ENCODE measurements at regions not wholly inside any gene's neighbourhood (a gene's known extent, or its start where the extent isn't known, plus 50 kb on each side); places are given as distances from the start of the nearest gene placed in this dataset.

DNA sequence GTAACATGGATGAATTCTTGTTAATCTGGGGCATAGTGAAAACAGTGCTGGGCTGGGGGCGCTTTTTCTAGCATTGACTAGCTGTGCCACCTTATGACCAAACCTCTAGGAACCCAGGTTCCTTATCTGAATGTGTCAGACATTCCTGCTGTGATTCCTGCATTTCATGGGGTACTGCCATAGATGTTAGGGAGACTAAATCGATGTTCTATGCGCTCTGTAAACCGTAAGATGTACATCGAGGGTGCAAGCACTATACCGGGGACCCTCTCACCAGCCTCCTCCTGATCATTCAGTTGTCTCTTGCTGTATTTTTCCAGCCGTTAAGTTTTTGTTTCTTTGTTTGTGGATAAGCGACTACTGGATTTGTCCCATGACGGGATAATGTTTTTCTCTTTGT, 170.9 kb upstream of the PARP11 start (continued):
- TF ChIP-seq FOXS1 (CRISPR knock-in tag; IDR thresholded peaks at IDR 0.05) = no peak
- TF ChIP-seq HEYL (CRISPR knock-in tag; IDR thresholded peaks at IDR 0.05) = no peak
- no peak for TF ChIP-seq CBX8 (IDR thresholded peaks at IDR 0.05)

DNA sequence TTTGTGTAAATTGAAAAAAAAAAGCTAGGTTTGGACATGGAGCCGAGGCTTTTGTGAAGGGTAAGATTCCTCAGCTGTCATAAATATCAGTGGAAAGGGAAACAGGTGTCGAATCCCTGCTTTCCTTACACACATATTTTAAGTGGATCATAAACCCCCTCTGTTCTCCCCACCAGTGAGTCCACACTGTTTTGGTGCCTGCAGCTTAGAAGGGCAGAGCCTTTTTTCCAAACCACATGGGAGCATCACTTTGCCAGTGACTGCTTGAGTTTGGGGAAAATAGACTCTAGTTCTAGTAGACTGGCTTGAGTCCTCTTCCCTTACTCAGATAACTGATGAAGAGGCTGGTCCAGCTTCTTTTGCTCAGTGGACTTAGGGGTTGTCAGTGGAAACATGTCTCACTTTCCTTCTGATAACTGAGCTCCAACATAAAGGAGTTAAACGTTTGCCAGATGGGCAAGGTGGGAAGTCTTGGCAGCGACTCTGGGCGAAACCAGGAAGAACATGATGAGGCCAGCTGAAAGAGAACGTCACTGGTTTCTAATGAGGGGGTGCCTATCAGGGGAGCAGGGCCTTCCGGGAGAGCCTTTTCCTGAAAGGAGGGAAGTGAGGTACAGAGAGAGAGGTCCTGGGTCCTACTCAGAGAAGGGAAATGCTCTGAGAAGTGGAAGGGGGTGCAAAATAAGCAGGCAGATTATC, 168.1 kb upstream of the PARP11 start:
- POLR2A ChIA-PET = no interaction called here
- H3K4me2 ChIP-seq = no peak overlapping the region
- FAIRE-seq (no peak), ATAC-seq (no peak), DNase-seq (ENCODE audit: low read depth in 1 of 2, low spot score in 1 of 2) (no peak)
- no peak overlapping the region for H3K4me3 ChIP-seq
- TF ChIP-seq NPAS2 (CRISPR knock-in tag; IDR thresholded peaks at IDR 0.05; ENCODE audit: borderline replicate concordance) (no peak), FOXS1 (CRISPR knock-in tag; IDR thresholded peaks at IDR 0.05) (no peak), TP53 (CRISPR knock-in tag; IDR thresholded peaks at IDR 0.05) (no peak), ZSCAN20 (CRISPR knock-in tag; IDR thresholded peaks at IDR 0.05) (no peak), NFE2L2 (conservative IDR thresholded peaks at IDR 0.05; ENCODE audit: low read length) (no peak), FOSB (CRISPR knock-in tag; IDR thresholded peaks at IDR 0.05) (no peak), RARB (CRISPR knock-in tag; IDR thresholded peaks at IDR 0.05) (no peak), CBX8 (IDR thresholded peaks at IDR 0.05) (no peak), MYC (IDR thresholded peaks at IDR 0.05; ENCODE audit: borderline replicate concordance, low read length) (no peak)
- TF ChIP-seq, protein P1, sequence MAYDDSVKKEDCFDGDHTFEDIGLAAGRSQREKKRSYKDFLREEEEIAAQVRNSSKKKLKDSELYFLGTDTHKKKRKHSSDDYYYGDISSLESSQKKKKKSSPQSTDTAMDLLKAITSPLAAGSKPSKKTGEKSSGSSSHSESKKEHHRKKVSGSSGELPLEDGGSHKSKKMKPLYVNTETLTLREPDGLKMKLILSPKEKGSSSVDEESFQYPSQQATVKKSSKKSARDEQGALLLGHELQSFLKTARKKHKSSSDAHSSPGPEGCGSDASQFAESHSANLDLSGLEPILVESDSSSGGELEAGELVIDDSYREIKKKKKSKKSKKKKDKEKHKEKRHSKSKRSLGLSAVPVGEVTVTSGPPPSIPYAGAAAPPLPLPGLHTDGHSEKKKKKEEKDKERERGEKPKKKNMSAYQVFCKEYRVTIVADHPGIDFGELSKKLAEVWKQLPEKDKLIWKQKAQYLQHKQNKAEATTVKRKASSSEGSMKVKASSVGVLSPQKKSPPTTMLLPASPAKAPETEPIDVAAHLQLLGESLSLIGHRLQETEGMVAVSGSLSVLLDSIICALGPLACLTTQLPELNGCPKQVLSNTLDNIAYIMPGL (CRISPR knock-in tag; IDR thresholded peaks at IDR 0.05; ENCODE audit: borderline replicate concordance) = no peak
- TF ChIP-seq, protein P2, sequence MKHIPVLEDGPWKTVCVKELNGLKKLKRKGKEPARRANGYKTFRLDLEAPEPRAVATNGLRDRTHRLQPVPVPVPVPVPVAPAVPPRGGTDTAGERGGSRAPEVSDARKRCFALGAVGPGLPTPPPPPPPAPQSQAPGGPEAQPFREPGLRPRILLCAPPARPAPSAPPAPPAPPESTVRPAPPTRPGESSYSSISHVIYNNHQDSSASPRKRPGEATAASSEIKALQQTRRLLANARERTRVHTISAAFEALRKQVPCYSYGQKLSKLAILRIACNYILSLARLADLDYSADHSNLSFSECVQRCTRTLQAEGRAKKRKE (CRISPR knock-in tag; IDR thresholded peaks at IDR 0.05; ENCODE audit: low read depth) = no peak
- TF ChIP-seq, protein P3, sequence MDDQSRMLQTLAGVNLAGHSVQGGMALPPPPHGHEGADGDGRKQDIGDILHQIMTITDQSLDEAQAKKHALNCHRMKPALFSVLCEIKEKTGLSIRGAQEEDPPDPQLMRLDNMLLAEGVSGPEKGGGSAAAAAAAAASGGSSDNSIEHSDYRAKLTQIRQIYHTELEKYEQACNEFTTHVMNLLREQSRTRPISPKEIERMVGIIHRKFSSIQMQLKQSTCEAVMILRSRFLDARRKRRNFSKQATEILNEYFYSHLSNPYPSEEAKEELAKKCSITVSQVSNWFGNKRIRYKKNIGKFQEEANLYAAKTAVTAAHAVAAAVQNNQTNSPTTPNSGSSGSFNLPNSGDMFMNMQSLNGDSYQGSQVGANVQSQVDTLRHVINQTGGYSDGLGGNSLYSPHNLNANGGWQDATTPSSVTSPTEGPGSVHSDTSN (IDR thresholded peaks at IDR 0.05) = no peak
- TF ChIP-seq, protein P4, sequence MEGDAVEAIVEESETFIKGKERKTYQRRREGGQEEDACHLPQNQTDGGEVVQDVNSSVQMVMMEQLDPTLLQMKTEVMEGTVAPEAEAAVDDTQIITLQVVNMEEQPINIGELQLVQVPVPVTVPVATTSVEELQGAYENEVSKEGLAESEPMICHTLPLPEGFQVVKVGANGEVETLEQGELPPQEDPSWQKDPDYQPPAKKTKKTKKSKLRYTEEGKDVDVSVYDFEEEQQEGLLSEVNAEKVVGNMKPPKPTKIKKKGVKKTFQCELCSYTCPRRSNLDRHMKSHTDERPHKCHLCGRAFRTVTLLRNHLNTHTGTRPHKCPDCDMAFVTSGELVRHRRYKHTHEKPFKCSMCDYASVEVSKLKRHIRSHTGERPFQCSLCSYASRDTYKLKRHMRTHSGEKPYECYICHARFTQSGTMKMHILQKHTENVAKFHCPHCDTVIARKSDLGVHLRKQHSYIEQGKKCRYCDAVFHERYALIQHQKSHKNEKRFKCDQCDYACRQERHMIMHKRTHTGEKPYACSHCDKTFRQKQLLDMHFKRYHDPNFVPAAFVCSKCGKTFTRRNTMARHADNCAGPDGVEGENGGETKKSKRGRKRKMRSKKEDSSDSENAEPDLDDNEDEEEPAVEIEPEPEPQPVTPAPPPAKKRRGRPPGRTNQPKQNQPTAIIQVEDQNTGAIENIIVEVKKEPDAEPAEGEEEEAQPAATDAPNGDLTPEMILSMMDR (IDR thresholded peaks at IDR 0.05) = no peak
- H3K27ac ChIP-seq = no peak overlapping the region
- H3K4me1 ChIP-seq = peaks cover 5% of the 10 kb centered on the region; the same call in 2 of the 3 replicates
- CTCF ChIA-PET = interaction anchor here (1.7 to 14.6 kb wide), 5 partner anchors 9 to 236 kb away, joined by 4 to 338 read pairs (median 77); no protein-coding TSS in a partner anchor
- no peaks in the 10 kb centered on the region for H3K9me3 ChIP-seq
- 14% methylated on average over 7 of the region's 7 CpGs for WGBS (ENCODE audit: missing lambda C conversion rate)

DNA sequence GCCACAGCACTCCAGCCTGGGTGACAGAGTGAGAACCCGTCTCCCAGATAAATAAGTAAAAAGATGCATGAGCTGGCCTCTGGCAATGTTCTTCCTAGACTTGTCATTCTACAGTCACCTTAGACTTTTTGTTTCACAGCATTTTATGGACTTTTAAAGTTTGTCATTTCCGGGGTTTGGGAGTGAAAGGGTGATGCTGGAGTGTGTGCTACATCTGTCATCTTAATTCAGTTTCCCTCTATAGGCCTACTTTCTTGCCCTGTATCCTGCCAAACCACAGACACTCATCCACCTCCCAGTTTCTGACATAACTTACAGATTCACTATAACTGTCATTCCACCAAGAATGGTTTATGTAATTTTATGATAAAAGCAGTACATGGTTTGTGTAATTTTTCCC, 166.7 kb upstream of the PARP11 start:
- no peak for FAIRE-seq
- CTCF ChIA-PET = interaction anchor here (1.7 to 14.6 kb wide), 7 partner anchors 10 to 740 kb away, joined by 4 to 338 read pairs (median 38); no protein-coding TSS in a partner anchor

More for the DNA sequence above, 166.7 kb upstream of the PARP11 start:
- Histone ChIP-seq H3K4me3 (no peak overlapping the region), H3K27ac (no peak overlapping the region), H3K4me1 (peaks cover 5% of the 10 kb centered on the region; the same call in 2 of the 3 replicates), H3K4me2 (no peak overlapping the region), H3K9me3 (no peaks in the 10 kb centered on the region)
- TF ChIP-seq, protein P5, sequence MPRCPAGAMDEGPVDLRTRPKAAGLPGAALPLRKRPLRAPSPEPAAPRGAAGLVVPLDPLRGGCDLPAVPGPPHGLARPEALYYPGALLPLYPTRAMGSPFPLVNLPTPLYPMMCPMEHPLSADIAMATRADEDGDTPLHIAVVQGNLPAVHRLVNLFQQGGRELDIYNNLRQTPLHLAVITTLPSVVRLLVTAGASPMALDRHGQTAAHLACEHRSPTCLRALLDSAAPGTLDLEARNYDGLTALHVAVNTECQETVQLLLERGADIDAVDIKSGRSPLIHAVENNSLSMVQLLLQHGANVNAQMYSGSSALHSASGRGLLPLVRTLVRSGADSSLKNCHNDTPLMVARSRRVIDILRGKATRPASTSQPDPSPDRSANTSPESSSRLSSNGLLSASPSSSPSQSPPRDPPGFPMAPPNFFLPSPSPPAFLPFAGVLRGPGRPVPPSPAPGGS (IDR thresholded peaks at IDR 0.05) = no peak
- no peak for TF ChIP-seq NR3C1 (IDR thresholded peaks at IDR 0.05)
- 17% methylated on average over 2 of the region's 2 CpGs for WGBS (ENCODE audit: missing lambda C conversion rate)
- ATAC-seq = no peak
- POLR2A ChIA-PET = no interaction called here
- no peak for DNase-seq (ENCODE audit: low read depth in 1 of 2, low spot score in 1 of 2)
